Right lobe of liver (tissue), 4 donors: ENCODE measurements at regions not wholly inside any gene's neighbourhood (a gene's known extent, or its start where the extent isn't known, plus 50 kb on each side); places are given as distances from the start of the nearest gene placed in this dataset.

ENCODE experiments used
- POLR2A ChIP-seq: fragments of 450-650 bp; IDR thresholded peaks from one replicate; pipeline ENCODE4 v1.6.1; 2017; ENCODE audit warnings: antibody characterized with exemption, mild to moderate bottlenecking
- TF ChIP-seq, protein P1 (sequence below), 4 donors: fragments of 200-600 bp in 3 of 4; fragments of 450-650 bp in 1 of 4; IDR thresholded peaks; one replicate each; pipeline versions ENCODE4 v1.5.1 to v1.8.0; 2016 to 2022; ENCODE audit warnings: antibody characterized with exemption in 4 of 4, mild to moderate bottlenecking in 2 of 4
- donor health status: DM: no; HTN: no; CAD: no.
- donor health status: DM: no; HTN: no; CAD: no.
- donor health status: DM: no; HTN: yes; CAD: no.

DNA sequence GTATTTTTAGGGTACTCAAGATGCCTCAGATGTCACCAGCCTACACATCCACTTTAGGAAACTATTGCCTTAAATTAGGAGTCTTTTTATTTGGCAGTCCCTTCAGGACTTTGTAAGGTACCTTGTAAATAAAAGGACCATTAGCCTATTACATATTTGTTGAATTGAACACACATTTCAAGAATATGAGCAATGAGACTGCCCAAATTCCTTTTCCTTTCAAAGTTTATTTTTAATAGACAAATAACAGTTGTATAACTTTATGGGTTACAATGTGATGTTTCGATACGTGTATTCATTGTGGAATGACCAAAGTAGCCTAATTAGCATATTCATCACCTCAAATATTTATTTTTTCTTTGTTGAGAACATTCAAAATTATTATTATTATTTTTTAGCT, 176.7 kb upstream of the PDZRN3 start:
- TF ChIP-seq, protein P1, sequence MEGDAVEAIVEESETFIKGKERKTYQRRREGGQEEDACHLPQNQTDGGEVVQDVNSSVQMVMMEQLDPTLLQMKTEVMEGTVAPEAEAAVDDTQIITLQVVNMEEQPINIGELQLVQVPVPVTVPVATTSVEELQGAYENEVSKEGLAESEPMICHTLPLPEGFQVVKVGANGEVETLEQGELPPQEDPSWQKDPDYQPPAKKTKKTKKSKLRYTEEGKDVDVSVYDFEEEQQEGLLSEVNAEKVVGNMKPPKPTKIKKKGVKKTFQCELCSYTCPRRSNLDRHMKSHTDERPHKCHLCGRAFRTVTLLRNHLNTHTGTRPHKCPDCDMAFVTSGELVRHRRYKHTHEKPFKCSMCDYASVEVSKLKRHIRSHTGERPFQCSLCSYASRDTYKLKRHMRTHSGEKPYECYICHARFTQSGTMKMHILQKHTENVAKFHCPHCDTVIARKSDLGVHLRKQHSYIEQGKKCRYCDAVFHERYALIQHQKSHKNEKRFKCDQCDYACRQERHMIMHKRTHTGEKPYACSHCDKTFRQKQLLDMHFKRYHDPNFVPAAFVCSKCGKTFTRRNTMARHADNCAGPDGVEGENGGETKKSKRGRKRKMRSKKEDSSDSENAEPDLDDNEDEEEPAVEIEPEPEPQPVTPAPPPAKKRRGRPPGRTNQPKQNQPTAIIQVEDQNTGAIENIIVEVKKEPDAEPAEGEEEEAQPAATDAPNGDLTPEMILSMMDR (IDR thresholded peaks at IDR 0.05) = no peak
- no peak for TF ChIP-seq POLR2A
